ENCODE measurements at regions not wholly inside any gene's neighbourhood (a gene's known extent, or its start where the extent isn't known, plus 50 kb on each side); places are given as distances from the start of the nearest gene placed in this dataset.

DNA sequence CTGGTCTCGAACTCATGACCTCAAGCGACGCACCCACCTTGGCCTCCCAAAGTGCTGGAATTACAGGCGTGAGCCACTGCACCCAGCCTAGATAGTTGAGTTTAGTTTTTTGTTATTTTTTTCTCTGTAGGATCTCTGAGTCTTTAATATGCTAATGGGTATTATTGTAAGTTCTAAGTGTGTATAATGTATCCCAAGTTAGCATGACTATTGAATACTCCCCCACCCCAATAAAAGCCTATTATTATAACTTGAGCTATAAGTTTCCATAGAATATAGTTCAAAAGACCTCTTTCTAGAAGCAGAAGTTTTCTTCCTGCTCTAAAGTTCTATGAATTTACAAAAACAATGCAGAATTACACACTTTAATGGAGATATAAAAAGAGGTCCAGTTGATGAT lies 210.4 kb upstream of the MARCKS start:
- Mint-ChIP-seq H3K4me1 (ENCODE audit: unreplicated experiment) (peaks cover 33% of the 10 kb centered on the region), H3K27ac (no peak overlapping the region), H3K4me3 (no peak overlapping the region), H3K9me3 (no peaks in the 10 kb centered on the region), H3K27me3 (no peaks in the 10 kb centered on the region), H3K36me3 (no peaks in the 10 kb centered on the region)
- TF ChIP-seq, protein P1, sequence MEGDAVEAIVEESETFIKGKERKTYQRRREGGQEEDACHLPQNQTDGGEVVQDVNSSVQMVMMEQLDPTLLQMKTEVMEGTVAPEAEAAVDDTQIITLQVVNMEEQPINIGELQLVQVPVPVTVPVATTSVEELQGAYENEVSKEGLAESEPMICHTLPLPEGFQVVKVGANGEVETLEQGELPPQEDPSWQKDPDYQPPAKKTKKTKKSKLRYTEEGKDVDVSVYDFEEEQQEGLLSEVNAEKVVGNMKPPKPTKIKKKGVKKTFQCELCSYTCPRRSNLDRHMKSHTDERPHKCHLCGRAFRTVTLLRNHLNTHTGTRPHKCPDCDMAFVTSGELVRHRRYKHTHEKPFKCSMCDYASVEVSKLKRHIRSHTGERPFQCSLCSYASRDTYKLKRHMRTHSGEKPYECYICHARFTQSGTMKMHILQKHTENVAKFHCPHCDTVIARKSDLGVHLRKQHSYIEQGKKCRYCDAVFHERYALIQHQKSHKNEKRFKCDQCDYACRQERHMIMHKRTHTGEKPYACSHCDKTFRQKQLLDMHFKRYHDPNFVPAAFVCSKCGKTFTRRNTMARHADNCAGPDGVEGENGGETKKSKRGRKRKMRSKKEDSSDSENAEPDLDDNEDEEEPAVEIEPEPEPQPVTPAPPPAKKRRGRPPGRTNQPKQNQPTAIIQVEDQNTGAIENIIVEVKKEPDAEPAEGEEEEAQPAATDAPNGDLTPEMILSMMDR (conservative IDR thresholded peaks at IDR 0.05), result no peak
- DNase-seq (ENCODE audit: extremely low spot score, unreplicated experiment), result no peak

DNA sequence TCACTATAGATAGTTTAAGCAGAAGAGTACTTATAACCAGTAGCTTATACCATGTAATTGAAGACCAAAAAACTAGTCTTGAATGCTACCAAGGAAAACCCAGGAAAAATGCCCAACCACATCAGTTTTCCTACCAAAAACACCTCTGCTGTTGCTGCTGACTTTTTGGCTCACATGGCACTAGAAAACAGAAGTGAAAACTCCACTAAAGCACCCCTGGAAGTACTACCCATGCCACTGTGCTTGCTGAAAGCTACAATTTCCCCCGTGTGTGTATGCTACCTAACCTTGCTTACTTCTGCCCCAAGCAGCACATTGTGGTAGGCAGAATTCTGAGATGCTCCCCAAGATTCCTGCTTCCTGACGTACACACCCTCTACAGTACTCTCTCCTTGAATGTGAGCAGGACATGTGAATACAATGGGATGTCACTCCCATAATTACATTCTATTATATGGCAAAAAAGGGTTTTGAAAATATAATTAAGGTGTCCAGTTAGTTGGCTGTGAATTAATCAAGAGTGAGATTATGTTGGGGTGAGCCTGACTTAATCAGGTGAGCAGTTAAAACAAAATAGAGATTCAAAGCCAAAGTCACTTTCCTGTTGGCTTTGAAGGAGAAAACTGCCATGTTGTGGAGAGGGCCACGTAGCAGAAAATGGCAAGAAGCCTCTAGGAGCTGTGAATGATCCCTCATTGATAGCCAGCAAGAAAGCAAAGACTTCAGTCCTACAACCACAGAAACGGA lies 209.8 kb upstream of the MARCKS start:
- Mint-ChIP-seq H3K4me3 (no peak overlapping the region), H3K27ac (no peak overlapping the region), H3K9me3 (no peaks in the 10 kb centered on the region), H3K27me3 (no peaks in the 10 kb centered on the region), H3K36me3 (no peaks in the 10 kb centered on the region), H3K4me1 (ENCODE audit: unreplicated experiment) (peaks cover 32% of the 10 kb centered on the region)
- no peak for DNase-seq (ENCODE audit: extremely low spot score, unreplicated experiment)
- TF ChIP-seq, protein P1 (conservative IDR thresholded peaks at IDR 0.05), result no peak

DNA sequence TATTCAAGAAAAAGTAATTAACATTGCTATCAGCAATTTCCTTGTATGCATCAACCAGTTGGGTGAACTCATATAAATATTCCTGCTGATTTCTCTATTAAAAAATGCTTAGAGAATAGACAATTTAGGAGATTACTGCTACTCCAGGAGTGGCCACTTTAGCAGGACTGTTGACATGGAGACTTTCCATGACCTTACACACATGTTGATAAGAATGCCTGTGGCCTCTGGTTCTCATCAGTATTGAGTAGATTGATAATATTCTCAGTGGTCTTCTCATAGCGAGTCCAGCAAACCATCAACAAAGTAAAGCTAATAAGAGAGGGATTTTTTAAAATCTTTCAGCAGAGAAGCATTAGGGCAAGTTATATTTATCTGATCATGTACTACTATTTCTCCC lies 208.4 kb upstream of the MARCKS start:
- Mint-ChIP-seq H3K4me1 (ENCODE audit: unreplicated experiment) (peaks cover 21% of the 10 kb centered on the region), H3K9me3 (peaks cover 4% of the 10 kb centered on the region), H3K36me3 (no peaks in the 10 kb centered on the region), H3K27ac (no peak overlapping the region), H3K4me3 (no peak overlapping the region), H3K27me3 (no peaks in the 10 kb centered on the region)
- no peak for DNase-seq (ENCODE audit: extremely low spot score, unreplicated experiment)
- TF ChIP-seq, protein P1 (conservative IDR thresholded peaks at IDR 0.05), result no peak

DNA sequence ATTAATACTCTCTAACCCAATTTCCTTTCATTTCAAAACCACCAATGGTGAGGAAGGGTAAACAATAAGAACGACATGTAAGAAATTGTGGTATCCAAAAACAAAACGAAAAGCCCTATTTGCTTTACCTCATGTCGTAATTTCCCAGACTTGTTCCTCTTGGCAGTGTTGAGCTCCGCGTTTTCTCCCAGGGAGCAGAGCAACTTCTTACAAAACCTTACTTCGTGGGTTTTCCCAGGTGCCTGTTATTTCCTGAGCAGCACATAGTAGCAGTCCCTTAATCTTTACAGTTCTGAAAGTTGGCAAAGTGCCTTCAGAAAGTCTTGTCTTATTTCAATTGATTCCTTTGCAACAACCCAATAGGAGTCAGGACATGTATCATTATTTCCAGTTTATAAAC lies 207.9 kb upstream of the MARCKS start:
- peaks cover 21% of the 10 kb centered on the region for H3K4me1 Mint-ChIP-seq (ENCODE audit: unreplicated experiment)
- no peaks in the 10 kb centered on the region for H3K27me3 Mint-ChIP-seq
- TF ChIP-seq, protein P1 (conservative IDR thresholded peaks at IDR 0.05), result no peak
- H3K9me3 Mint-ChIP-seq, result peaks cover 4% of the 10 kb centered on the region
- no peak overlapping the region for H3K4me3 Mint-ChIP-seq
- no peak for DNase-seq (ENCODE audit: extremely low spot score, unreplicated experiment)
- no peak overlapping the region for H3K27ac Mint-ChIP-seq
- H3K36me3 Mint-ChIP-seq, result no peaks in the 10 kb centered on the region

DNA sequence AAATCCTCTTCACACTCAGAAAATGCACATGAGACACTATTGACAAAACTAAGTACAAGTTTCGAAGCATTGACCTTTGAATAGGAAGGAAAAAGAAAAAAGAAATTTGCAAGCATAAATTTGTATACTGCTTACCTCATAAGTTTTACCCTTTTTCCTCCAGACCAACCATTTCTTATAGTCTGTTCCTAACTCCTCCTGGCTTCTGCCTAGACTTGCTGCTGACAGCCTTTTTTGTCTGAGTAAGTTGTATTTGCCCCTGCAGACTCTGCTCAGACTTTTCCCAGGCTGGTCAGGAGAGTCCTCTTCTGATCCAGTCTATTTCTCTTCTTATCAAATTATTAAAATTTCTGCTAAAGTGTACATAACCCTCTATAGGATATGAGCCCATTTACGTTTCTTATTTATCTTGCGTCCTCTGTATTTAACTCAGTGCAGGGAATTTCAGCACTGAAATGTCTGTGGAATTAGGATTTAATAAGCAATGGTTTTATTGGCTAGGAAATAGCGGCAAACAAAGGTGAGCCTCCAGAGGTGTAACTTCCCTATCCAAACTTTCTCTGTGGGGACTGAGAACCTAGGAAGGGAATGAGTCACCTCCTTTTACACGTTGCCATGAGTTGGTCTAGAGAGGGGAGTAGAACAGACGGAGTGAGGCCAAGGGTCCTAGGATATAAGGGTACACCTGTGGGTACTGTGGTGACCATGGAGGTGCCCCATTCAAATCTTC lies 207.1 kb upstream of the MARCKS start:
- Mint-ChIP-seq H3K27me3 (no peaks in the 10 kb centered on the region), H3K36me3 (no peaks in the 10 kb centered on the region), H3K9me3 (peaks cover 4% of the 10 kb centered on the region), H3K4me1 (ENCODE audit: unreplicated experiment) (peaks cover 21% of the 10 kb centered on the region), H3K4me3 (no peak overlapping the region), H3K27ac (no peak overlapping the region)
- TF ChIP-seq, protein P1 (conservative IDR thresholded peaks at IDR 0.05), result no peak
- DNase-seq (ENCODE audit: extremely low spot score, unreplicated experiment), result no peak
